HepG2 (cell line): ENCODE measurements at regions not wholly inside any gene's neighbourhood (a gene's known extent, or its start where the extent isn't known, plus 50 kb on each side); places are given as distances from the start of the nearest gene placed in this dataset.
A peak's percentile ranks its signal among the peaks of the same experiment; 100 is the strongest.

Experiments used
- ARNTL ChIP-seq: sonication (generic); formaldehyde crosslinking; IDR thresholded peaks from 2 replicates; pipeline ENCODE4 v1.4.0; 2020; ENCODE audit warnings: mild to moderate bottlenecking, missing genetic modification reagents
- BATF2 ChIP-seq: sonication (generic); formaldehyde crosslinking; IDR thresholded peaks from 2 replicates; pipeline ENCODE4 v1.8.0; 2022; ENCODE audit warnings: mild to moderate bottlenecking, missing genetic modification reagents, moderate library complexity
- CSRNP1 ChIP-seq: sonication (generic); formaldehyde crosslinking; IDR thresholded peaks from 2 replicates; pipeline ENCODE4 v1.8.1; 2023; ENCODE audit warnings: mild to moderate bottlenecking, missing genetic modification reagents
- ELF3 ChIP-seq: IDR thresholded peaks from 2 replicates; pipeline ENCODE4 v1.6.1; 2016; ENCODE audit warnings: missing genetic modification reagents, missing compliant biosample characterization
- FOXA1 ChIP-seq, 2 experiments: fragments of 450-650 bp in 1 of 2; sonication (generic) in 1 of 2; formaldehyde crosslinking in 1 of 2; IDR thresholded peaks; 2 replicates each; pipeline versions ENCODE4 v1.4.0 to v1.6.1; 2016 to 2020; ENCODE audit warnings: missing genetic modification reagents in 1 of 2
- HNF1B ChIP-seq: sonication (generic); formaldehyde crosslinking; IDR thresholded peaks from 2 replicates; pipeline ENCODE4 v1.5.1; 2020; ENCODE audit warnings: mild to moderate bottlenecking, moderate library complexity, missing genetic modification reagents
- KLF16 ChIP-seq, 2 experiments: sonication (generic) in 1 of 2; formaldehyde crosslinking in 1 of 2; IDR thresholded peaks; 2 replicates each; pipeline versions ENCODE4 v1.6.1 to v1.8.0; 2016 to 2023; ENCODE audit warnings: missing genetic modification reagents in 2 of 2, missing compliant biosample characterization in 1 of 2
- LCORL ChIP-seq, 2 experiments: fragments of 450-650 bp in 1 of 2; sonication (generic) in 1 of 2; formaldehyde crosslinking in 1 of 2; IDR thresholded peaks; 2 replicates each; pipeline versions ENCODE4 v1.5.0 to v1.6.1; 2017 to 2020; ENCODE audit warnings: antibody characterized with exemption in 1 of 2, missing genetic modification reagents in 1 of 2
- NR2F6 ChIP-seq, 2 experiments: IDR thresholded peaks; 2 replicates each; pipeline ENCODE4 v1.6.1; 2016; ENCODE audit warnings: antibody characterized with exemption in 1 of 2, mild to moderate bottlenecking in 1 of 2
- POLR2A ChIP-seq, 2 experiments: IDR thresholded peaks; 2 replicates each; pipeline ENCODE4 v1.6.1; 2011; ENCODE audit warnings: low read depth in 2 of 2, low read length in 2 of 2, mild to moderate bottlenecking in 1 of 2, moderate library complexity in 1 of 2; ENCODE audit not compliant: insufficient read depth in 1 of 2
- PRDM15 ChIP-seq: sonication (generic); formaldehyde crosslinking; IDR thresholded peaks from 2 replicates; pipeline ENCODE4 v1.4.0; 2020; ENCODE audit warnings: missing genetic modification reagents
- RARA ChIP-seq: IDR thresholded peaks from 2 replicates; pipeline ENCODE4 v1.6.1; 2016; ENCODE audit warnings: missing genetic modification reagents, missing compliant biosample characterization
- RELA ChIP-seq: sonication (generic); formaldehyde crosslinking; IDR thresholded peaks from 2 replicates; pipeline ENCODE4 v1.4.0; 2020; ENCODE audit warnings: missing genetic modification reagents
- RFXANK ChIP-seq: IDR thresholded peaks from 2 replicates; pipeline ENCODE4 v1.6.1; 2016
- SAFB2 ChIP-seq: sonication (generic); formaldehyde crosslinking; IDR thresholded peaks from 2 replicates; pipeline ENCODE4 v1.5.1; 2020; ENCODE audit warnings: missing genetic modification reagents, low read depth, mild to moderate bottlenecking, borderline replicate concordance
- SAP130 ChIP-seq: IDR thresholded peaks from 2 replicates; pipeline ENCODE4 v1.6.1; 2016; ENCODE audit warnings: low read depth
- SMC3 ChIP-seq: IDR thresholded peaks from 2 replicates; pipeline ENCODE4 v1.6.1; 2011; ENCODE audit warnings: low read length, improper control_type of control experiment
- SNAPC2 ChIP-seq: sonication (generic); formaldehyde crosslinking; IDR thresholded peaks from 2 replicates; pipeline ENCODE4 v1.8.1; 2022; ENCODE audit warnings: mild to moderate bottlenecking, missing genetic modification reagents
- TAF1 ChIP-seq: sonication (generic); formaldehyde crosslinking; IDR thresholded peaks from 2 replicates; pipeline ENCODE4 v1.4.0; 2020; ENCODE audit warnings: missing genetic modification reagents
- ZFY ChIP-seq: sonication (generic); formaldehyde crosslinking; IDR thresholded peaks from 2 replicates; pipeline ENCODE4 v1.4.0; 2020; ENCODE audit warnings: missing genetic modification reagents
- ZNF331 ChIP-seq: sonication (generic); formaldehyde crosslinking; IDR thresholded peaks from 2 replicates; pipeline ENCODE4 v1.4.0; 2020; ENCODE audit warnings: missing genetic modification reagents
- ZNF616 ChIP-seq: sonication (generic); formaldehyde crosslinking; IDR thresholded peaks from 2 replicates; pipeline ENCODE4 v1.5.0; 2020; ENCODE audit warnings: low read depth, mild to moderate bottlenecking, missing genetic modification reagents
- ZNF740 ChIP-seq: sonication (generic); formaldehyde crosslinking; IDR thresholded peaks from 2 replicates; pipeline ENCODE4 v1.4.0; 2020; ENCODE audit warnings: missing genetic modification reagents
- ZNF841 ChIP-seq: sonication (generic); formaldehyde crosslinking; IDR thresholded peaks from 2 replicates; pipeline ENCODE4 v1.8.1; 2023; ENCODE audit warnings: missing genetic modification reagents, borderline replicate concordance
- ZNF879 ChIP-seq: sonication (generic); formaldehyde crosslinking; IDR thresholded peaks from 2 replicates; pipeline ENCODE4 v1.8.1; 2023; ENCODE audit warnings: missing genetic modification reagents

- TF ChIP-seq CSRNP1 (0 out of 2 replicates have a peak, but pooled peaks have one; percentile 24), SNAPC2 (CRISPR knock-in tag) (peak; percentile 69; the same call in 1 of the 2 replicates), ZFY (no peak), RFXANK (no peak), KLF16 (CRISPR knock-in tag; IDR thresholded peaks at IDR 0.05) (peak in 1 of 2 experiments; percentile 37; a peak in 1 of 4 replicates), SAP130 (CRISPR knock-in tag) (no peak), ZNF616 (no peak), SAFB2 (no peak), ZNF841 (CRISPR knock-in tag) (no peak), ZNF879 (CRISPR knock-in tag) (no peak), ELF3 (CRISPR knock-in tag) (0 out of 2 replicates have a peak, but pooled peaks have one; percentile 32), ZNF331 (CRISPR knock-in tag) (peak; percentile 49; the same call in 1 of the 2 replicates), TAF1 (CRISPR knock-in tag) (no peak), POLR2A (IDR thresholded peaks at IDR 0.05; ENCODE audit: insufficient read depth in 1 of 2, low read depth in 2 of 2, low read length in 2 of 2) (no peak), PRDM15 (peak; percentile 67), NR2F6 (IDR thresholded peaks at IDR 0.05) (peak; percentile 83), NR2F6 (CRISPR knock-in tag; IDR thresholded peaks at IDR 0.05) (peak; percentile 87), FOXA1 (IDR thresholded peaks at IDR 0.05) (no peak), FOXA1 (CRISPR knock-in tag; IDR thresholded peaks at IDR 0.05) (0 out of 2 replicates have a peak, but pooled peaks have one; percentile 14), ARNTL (no peak), RARA (CRISPR knock-in tag) (peak; percentile 38; the same call in 1 of the 2 replicates), ZNF740 (CRISPR knock-in tag) (no peak), RELA (CRISPR knock-in tag) (peak; percentile 51; the same call in 1 of the 2 replicates), LCORL (IDR thresholded peaks at IDR 0.05) (no peak), LCORL (CRISPR knock-in tag; IDR thresholded peaks at IDR 0.05) (0 out of 2 replicates have a peak, but pooled peaks have one; percentile 18), SMC3 (peak; percentile 99), BATF2 (CRISPR knock-in tag) (no peak), HNF1B (peak; percentile 55; the same call in 1 of the 2 replicates)
Measured at GRCh38 chr20:4607287-4607713, 79.0 kb upstream of the PRNP start (continued).
